ENCODE measurements at regions not wholly inside any gene's neighbourhood (a gene's known extent, or its start where the extent isn't known, plus 50 kb on each side); places are given as distances from the start of the nearest gene placed in this dataset.
A peak's percentile ranks its signal among the peaks of the same experiment; 100 is the strongest.

DNA sequence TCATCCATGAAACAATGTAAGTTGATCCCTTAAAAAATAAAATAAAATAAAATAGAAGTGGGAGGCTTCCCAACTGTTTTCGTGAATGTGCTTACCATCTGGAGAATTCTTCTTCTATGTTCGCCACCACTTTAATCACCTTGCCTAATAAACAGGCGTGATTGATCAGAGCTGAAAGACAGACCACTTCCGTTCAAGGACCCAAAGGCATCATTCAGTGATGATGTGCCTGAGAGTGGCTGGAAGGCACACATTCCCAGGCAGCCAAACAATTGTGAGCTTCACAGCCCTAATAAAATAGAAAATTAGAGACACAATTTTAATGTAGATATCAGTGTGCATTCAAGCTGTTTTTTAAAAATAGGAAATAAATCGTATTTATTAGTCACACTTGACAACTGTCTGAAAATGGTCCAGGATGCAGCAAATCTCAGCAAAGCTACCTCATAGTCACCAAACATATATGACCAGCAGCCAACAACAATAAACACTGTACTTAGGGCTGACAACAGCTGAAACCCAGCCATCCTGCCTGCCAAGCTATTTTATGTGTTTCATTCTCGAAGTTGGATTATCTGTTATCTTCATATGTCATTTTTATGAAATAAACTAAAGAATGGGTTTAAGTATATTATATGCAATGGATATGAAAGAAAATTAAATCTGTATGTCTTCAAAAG lies 163.2 kb upstream of the FAM9B start:
- DNase-seq: peak; percentile 42

- peak; percentile 9 for DNase-seq
These were observed 170.6 kb upstream of the FAM9B start for GRCh38 chrX:9204560-9204959.

GRCh38 chrX:9205599-9206223 lies 171.8 kb upstream of the FAM9B start:
- no peak for DNase-seq

GRCh38 chrX:9207142-9207541 lies 173.2 kb upstream of the FAM9B start:
- DNase-seq: no peak

DNA sequence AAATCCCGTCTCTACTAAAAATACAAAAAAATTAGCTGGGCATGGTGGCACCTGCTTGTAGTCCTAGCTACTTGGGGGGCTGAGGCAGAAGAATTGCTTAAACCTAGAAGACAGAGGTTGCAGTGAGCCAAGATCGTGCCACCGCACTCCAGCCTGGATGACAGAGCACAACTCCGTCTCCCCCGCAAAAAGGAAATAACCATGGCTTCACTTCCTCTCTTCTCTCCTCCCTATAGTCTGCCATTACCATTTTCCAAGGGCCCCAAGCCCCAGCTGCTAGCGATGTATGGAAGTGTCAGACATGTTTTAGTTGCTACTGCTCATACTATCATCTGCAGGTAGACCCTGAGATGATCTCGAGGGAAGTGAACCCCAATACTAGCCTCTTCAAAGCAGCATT lies 177.3 kb upstream of the FAM9B start:
- no peak for DNase-seq

DNA sequence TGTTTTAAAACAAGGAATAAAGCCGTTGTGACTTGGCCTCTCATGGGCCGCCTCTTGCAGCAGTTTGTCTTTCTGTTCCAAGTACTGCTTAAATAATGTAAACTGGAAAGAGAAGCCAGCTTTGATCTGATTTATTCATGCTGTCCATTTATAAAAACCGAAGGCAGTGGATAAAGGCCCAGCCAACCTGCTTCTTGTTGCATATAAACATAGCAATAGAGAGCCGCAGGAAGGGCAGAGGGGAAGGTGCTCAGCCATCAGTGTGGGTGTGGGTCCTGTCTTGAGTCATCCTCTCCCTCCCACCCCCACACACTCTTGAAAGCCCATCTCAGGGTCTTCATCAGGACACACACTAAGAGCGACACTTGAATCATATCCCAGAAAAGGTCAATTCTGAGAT lies 187.9 kb upstream of the FAM9B start:
- DNase-seq: no peak

DNA sequence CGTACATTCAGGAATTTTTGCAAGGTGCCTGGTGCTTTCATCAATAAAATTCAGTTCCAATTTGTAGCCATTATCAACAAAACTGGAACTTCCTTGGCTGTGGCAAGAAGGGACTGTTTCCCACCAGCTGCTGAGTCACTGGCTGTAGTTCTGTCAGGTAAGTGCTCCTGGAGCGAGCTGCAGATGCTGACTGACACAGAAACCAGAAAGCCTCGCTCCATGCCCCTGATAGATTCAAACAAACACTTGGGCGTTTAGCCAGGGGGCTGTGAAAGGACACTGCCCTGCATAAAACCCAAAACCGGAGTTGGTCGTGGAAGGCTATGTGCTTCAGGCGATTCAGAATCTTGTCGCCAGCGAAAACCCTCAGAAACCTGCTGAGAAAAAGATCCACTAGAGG lies 188.4 kb upstream of the FAM9B start:
- no peak for DNase-seq

GRCh38 chrX:9227276-9227675 lies 193.3 kb upstream of the FAM9B start:
- DNase-seq: peak; percentile 58

DNA sequence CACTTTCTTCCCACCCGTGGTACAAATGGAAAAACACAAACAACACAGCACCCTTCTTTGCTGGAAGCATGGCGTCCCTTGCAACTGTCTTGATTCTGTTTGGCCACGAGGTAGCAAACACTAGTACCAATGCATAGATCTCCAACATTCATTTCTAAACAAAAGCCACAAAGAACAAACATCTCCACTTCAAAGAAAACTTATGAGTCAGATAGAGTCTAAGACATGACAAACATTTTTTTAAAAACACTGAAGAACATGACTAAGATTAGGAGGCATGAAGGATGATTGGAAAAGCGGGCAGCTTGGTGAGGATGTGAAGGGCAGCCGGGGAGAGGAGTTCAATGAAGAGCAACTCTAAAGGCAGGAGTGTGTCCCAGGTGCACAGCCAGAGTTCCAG lies 197.6 kb upstream of the FAM9B start:
- peak; percentile 8 for DNase-seq

DNA sequence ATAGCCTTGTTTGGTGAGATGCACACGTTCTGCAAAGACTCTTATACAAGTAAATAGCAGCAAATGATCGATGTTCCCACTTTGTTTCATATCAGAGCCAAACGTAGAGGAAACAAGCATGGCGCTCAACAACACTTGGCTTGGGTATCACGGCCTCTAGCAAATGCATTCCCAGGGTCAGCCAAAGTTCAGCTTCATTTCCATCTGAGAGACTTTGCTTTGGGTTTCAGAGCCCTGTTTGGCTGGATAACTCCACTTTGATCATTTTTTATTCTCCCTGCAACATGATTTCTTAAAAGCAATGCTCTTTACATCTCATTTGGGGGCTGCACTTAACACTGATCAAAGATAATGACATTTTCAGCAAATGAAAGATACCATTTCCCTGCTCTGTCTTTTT lies 199.2 kb upstream of the FAM9B start:
- DNase-seq: no peak

GRCh38 chrX:9234315-9234714 lies 200.4 kb upstream of the FAM9B start:
- no peak for DNase-seq

DNA sequence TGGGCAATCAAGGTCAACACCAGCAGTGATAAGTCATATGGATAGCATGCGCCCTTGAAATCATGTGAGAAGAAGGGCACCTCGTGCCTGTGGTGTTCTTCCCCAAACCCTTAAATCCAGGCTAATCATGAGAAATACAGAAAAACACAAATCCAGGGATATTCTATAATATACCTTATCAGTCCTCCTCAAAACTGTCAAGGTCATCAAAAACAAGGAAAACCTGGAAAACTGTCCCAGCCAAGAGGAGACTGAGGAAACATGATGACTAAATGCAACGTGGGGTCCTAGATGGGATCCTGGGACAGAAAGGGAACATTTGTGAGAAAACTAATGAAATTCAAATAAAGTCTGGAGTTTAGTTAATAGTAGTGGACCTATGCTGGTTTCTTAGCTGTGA lies 201.8 kb upstream of the FAM9B start:
- DNase-seq: no peak

- DNase-seq: no peak
These were observed 207.0 kb upstream of the FAM9B start for GRCh38 chrX:9240956-9241355.

GRCh38 chrX:9241427-9241826 lies 207.5 kb upstream of the FAM9B start:
- no peak for DNase-seq

GRCh38 chrX:9249051-9249846 lies 215.3 kb upstream of the FAM9B start:
- DNase-seq: peak; percentile 28

GRCh38 chrX:9252182-9252581 lies 212.7 kb upstream of the TBL1X start:
- DNase-seq: no peak

DNA sequence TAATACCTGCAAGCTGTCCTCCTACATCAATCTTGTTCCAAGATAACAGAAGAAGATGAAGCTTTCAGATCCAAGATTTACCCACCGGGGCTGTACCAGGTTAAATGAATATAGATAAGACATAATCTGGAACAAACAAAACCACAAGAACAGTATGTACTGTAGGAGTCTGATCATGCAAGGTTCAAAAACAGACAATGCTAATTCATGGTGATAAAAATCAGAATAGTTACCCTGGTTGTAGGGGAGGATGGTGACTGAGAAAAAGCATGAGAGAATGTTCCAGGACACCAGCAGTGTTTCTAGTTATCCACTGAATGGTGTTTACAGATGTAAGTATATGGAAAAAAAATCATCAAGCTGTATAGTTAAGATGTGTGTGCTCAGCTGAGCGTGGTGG lies 211.6 kb upstream of the TBL1X start:
- DNase-seq: no peak

DNA sequence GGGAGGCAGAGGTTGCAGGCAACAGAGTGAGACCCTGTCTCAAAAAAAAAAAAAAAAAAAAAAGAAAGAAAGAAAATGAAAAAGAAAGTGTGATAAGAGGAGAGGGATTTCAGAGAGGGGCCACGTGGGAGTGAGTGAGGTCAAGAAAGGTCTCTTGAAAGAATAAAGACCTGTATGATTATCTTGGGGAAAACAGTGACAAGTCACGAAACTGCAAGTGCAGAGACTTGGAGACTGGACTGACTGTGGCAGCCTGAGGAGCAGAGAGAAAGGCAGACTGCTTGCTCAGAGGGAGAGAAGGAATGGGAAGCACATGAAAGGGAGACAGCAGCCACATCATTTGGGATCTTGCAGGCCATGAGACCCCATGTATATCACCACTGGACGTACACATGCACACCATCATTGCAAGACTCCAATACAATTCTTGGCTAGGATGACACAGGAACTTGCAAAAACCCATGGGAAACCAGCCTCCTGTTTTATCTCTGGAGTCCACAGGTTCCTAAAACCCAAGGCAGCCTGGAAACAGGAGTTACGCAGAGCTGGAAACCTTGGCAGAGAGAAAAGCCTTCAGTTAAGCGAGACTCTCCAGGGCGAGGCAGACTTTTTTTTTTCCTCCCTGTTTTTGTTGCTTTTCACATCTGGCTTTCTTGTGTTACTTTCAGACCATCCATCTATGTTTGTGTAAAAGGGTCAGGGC lies 207.0 kb upstream of the TBL1X start:
- no peak for DNase-seq

DNA sequence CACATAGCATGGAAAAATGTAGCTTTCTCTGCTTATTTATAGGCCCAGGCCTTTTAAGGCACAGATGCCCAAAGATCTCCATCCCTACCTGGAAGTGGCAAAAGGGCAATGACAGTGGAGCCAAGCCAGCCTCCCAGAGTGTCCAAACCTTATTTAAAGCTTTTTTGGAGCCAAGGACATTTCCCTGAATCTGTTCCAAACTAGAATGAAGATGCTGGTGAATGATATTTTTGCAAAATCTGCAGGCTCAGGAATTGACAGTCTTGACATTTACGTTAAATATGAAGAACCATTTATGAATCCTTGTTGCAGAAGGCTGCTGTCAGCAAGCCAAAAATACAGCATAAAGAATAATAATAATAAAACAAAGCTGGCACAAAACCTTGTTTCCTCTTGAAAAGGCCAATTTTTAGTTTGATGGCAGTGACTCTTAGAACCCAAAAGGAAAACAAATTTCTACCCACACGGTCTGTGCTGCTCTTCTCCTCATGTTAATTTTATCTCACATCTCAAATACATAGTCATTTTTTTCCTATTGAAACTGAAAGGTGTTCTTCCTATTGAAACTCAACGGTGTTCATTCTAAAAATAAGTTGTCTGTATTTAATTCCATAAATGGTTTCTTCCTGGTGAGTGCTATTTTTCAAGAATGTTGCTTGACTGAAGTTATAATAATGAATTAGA lies 206.3 kb upstream of the TBL1X start:
- DNase-seq: no peak

DNA sequence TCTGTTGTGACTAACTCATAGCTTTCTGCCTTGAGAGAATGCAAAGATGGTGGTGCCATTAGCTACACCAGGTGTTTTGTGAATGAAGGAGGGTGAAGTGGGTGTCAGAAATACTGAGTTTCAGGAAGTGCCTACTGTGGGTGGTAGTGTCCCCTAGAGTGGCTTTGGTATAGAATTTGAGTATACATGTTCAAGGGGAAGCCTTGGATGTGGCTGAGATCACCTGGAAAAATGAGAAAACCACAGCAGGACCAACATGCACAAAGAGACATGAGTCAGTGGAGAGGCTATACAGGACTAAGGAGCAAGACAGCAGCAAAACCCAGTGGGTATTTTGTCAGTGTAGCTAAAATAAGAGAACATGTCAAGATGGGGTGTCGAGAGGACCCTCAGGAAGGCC lies 204.3 kb upstream of the TBL1X start:
- no peak for DNase-seq

GRCh38 chrX:9267415-9267814 lies 197.4 kb upstream of the TBL1X start:
- no peak for DNase-seq

DNA sequence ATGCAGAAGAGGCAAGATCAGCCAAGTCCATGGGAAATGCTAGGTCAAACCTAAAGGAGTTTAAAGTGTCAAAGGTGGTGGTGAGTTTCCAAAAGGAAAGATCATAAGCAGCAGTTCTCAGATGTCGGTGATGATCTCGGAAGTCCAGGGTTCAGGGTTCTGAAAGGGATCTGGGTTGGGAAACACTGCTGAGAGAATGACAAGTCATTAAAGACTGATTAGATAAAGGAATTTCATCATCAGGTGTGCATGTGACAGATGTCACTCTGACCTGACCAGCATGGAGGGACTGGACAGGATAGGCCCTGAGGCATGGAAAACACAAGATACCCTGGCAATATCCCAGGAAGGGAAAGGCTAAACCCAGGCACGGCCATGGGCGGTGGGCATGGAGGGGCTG lies 195.7 kb upstream of the TBL1X start:
- DNase-seq: no peak
